NOMO-1 treated with dmso at 0.1 percent for 144 hours (cell line): ENCODE measurements at regions not wholly inside any gene's neighbourhood (a gene's known extent, or its start where the extent isn't known, plus 50 kb on each side); places are given as distances from the start of the nearest gene placed in this dataset.
"Not testable (repeated sequence)": the region's sequence is repeated elsewhere in the genome, so short reads cannot be mapped to it uniquely, and the experiment has no call there.

Experiments used
- DNase-seq: peaks from one replicate; lab custom pipeline; 2025; ENCODE audit not compliant: unreplicated experiment; lab: John Stamatoyannopoulos, UW

DNA sequence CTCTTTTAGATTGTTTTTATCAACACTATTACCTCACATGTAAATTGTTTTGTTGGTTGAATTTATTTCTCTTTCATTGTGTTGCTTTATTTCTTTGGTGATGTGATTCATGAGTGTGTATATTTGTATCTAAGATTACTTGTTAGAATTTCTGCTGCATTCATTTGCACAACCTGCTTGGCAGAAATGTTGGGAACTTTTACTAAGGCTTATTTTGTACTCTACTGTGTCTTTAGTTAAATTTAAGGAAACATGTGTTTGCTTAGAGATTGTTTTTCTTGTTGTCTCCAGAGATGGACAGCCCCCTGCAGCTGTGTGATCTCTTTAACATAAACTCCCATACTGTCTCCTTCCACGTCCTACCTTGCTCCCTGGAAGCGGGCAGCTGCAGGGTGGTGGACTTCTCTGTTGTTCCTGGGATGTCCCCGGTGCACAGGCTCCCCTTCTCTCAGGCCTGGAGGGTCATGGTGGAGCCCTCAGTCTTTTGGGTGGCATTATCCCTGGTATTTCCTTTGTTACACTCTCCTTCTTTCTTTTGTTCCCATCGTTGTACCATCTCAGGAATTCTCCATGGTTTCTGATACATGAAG lies 212.0 kb upstream of the SPRY2 start:
- DNase-seq, result no peak

DNA sequence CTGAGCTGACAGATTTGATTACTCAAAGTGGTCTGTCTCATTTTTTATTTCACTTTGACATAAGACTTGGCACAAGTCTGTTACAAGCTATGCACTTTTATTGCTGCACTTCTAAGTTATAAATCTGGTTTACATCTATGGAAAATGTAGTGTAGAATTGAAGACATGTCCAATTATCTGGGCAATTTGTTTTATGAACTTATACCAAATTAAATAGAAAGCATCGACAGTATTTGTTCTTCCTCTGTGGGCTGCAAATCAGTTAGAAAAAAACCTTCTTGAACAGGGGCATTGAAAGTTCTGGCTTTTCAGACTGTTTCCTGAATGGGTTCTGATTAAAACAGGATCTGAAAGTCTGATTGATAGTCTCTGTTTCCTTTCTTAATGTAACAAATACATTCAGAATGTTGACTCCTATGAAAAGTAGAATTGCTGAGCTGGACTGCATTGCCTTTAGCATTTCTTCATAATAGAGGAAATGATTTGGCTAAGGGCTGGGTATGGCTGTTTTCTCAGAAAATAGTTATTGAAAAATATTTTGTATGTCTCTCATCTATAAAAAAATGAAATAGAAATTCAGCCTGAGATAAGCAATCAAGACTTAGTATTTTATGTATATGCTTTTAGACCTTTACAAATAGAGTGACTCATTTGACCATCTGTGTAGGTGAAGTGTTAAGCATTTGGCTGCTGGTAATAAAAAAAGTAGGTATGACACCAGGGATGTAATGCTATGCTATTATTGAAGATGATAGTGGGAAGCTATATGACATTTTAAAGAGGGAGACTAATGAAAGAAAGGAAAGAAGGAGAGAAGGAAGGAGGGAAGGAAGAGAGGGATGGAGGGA lies 210.9 kb upstream of the SPRY2 start:
- DNase-seq, result no peak

DNA sequence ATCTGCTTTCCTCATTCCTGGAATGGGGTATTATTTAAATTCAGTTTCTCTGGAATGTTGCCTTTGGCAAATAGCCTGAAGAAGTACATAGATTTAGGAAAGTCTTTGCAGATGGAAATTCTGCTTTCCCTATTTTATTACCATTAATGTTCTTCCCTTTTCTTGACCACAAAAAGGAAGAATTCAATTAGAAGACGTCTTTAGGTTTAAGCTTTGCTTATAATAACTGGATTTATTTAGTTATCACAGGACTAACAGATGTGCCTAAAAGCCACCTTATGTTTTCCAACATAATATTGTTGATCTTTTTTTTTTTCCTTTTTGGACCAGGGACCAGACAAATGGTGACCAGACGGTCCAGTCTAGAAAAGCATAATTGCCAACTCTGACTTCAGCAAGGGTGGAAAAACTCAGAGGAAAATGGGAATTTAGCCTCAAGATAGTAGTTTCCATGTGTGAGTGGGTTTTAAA lies 210.1 kb upstream of the SPRY2 start:
- DNase-seq, result no peak

DNA sequence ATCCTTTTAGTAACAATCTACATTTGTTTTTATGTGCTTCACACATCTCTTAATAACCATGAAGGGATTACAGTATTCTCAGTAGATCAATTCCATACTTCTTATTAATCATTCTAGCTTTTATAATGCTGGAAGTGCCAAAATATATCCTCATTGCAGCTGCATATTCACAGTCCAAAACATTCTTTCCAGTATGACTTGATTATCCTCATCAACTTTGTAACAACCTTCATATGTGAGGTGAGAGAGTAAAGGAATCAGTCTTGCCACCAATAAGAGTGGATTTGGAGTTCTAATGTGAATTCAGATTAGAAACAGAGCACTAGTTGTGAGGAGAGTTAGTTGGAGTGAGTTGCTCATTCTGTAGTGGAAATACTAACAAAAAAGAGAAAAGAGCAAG lies 208.0 kb upstream of the SPRY2 start:
- no peak for DNase-seq

DNA sequence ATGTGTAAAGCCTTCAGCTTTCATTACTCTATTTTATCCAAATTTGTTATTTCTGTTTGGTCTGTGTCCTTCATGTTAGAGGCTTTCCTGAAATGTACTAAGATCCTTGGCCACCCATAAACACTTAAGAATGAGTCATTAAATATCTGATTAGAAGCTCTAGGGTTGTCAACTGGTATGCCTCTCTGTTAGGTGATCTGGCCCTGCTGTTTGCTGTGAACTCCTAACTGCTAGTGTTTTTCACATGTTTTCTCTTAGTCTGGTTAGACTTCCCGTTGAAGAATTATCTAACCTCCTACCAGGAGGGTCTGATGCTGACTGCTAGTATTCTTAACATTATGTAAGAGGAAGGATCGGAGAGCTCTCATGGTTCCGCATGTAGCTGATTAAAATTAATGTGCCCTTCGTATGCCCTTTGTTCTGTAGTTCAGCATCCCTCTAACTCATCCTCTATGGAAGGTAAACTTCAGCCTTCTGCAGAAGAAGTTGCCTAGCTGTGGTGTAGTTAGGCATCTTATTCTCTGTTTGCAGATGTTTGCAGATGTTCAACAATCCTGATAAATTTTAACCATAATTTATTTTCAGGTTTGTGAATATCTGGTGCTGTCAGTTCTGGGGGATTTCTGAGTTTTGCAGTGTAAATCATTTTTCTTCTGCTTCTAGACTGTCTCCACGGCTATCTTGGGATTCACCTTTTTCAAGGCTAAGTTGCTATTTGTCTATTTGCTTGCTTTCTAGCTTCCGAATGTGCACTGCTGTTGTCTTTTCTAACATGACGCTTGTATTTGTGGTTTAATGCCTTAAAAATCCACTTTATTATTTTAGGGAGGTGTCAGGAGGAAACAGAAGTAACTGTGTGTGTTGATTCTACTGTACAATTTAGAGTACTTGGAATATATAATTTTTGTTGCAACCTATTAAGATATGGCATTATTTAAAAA lies 207.2 kb upstream of the SPRY2 start:
- no peak for DNase-seq

DNA sequence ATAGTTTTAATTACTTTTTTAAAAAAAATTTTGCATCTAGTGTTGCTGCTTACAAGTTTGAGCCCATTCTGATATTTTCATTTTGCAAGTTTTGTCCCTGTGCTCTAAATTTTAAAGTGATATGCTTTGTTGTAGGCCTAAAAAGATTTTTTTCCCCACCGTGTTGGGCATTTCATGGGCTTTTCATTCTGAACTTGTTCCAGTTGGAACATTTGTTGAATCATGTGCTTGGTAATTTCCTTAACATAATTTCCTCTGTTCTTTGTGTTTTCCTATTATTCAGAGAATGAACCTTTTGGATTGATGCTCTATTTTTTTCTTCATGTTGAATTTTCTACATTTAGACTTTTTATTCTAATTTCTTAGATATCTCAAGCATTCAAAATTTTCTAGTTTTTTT lies 206.4 kb upstream of the SPRY2 start:
- DNase-seq, result no peak

DNA sequence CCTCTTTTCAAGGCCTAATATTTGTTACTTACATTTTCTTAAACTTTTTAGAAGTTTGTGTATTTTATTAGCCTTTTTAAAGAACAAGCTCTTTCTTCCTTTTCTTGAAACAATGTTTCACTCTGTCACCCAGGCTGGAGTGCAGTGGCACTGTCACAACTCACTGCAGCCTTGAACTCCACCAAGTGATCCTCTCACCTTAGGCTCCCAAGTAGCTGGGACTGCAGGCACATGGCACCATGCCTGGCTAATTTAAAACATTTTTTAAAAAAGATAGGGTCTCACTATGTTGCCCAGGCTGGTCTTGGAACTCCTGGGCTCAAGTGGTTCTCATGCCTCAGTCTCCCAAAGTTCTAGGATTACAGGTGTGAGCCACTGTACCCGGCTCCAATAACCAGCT lies 192.2 kb upstream of the SPRY2 start:
- DNase-seq, result no peak

DNA sequence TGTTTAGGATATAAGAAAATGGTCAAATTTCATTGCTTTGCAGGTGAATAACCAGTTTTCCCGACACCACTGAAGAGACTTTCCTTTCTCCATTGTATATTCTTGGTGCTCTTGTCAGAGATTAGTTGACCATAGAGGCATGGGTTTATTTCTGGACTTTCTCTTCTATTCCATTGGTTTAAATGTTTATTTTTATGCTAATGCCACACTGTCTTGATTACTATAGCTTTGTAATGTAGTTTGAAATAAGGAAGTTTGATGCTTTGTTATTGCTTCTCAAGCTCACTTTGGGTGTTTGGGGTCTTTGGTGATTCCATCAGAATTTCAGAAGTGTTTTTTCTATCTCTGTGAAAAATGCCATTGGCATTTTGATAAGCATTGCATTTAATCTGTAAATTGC lies 190.0 kb upstream of the SPRY2 start:
- DNase-seq, result no peak

DNA sequence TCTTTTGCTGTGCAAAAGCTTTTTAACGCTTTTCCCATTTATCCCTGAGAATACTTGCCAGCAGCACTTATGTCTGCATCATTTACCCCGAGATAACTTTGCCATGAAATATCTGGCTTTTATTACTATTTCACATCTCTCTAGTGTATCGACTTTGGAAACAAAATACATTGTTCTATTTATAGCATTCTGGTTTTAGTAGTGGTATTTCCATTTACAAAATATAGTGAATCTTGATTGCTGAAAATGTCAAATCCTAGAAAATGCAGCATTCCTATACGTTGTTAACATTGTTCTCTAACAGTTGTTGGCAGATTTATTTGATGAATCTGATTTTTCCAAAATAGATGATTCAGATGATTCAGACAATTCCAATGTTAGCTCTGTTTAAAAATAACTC lies 189.3 kb upstream of the SPRY2 start:
- no peak for DNase-seq

DNA sequence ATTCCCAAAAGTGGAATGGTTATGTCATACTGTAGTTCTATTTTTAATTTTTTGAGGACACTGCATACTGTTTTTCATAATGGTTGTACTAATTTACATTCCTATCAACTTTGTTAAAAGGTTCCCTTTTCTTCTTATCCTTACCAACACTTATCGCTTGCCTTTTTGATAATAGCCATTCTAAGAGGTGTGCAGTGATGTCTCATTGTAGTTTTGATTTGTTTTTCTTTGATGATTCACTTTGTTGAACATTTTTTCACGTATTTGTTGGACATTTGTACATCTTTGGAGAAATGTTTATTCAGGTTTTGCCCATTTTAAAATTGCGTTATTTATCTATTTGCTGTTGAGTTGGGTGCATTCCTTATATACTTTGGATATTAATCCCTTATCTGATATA lies 188.8 kb upstream of the SPRY2 start:
- no peak for DNase-seq

DNA sequence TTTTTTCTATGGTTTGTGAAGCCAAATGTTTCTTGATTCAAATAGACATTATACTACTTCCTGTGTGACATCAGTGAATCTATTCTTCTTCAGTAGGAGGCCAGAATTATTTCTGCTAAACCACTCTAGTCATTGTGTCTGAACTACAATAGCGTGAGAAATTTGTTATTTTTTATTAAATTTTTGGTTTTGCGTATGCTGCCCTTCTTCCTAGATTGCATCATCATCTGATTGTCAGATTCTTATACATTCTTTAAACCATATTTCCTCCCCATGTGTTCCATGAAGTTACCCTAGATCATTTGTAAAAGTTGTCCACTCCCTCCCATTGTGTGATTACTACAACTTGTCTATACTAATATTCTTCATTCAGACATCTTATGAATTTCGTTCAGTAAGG lies 187.8 kb upstream of the SPRY2 start:
- DNase-seq, result no peak

DNA sequence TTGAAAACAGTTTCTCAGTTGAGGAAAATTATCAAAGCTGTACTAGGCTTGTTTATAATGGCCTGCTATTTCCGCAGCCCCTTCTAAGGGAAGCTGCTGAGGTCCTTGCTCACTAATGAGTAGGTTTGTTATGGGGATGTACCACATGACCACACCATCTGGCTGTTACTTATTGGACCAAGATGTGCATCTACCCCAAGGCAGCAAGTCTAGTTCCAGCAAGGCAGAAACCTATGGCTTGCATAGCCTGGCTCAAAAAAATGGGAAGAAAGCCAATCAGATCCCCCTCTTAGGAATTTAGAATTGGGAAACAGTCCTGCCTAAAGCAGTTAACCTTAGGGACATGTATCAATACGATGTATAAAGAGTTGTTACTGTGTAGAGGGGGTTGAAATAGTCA lies 186.5 kb upstream of the SPRY2 start:
- DNase-seq, result no peak

DNA sequence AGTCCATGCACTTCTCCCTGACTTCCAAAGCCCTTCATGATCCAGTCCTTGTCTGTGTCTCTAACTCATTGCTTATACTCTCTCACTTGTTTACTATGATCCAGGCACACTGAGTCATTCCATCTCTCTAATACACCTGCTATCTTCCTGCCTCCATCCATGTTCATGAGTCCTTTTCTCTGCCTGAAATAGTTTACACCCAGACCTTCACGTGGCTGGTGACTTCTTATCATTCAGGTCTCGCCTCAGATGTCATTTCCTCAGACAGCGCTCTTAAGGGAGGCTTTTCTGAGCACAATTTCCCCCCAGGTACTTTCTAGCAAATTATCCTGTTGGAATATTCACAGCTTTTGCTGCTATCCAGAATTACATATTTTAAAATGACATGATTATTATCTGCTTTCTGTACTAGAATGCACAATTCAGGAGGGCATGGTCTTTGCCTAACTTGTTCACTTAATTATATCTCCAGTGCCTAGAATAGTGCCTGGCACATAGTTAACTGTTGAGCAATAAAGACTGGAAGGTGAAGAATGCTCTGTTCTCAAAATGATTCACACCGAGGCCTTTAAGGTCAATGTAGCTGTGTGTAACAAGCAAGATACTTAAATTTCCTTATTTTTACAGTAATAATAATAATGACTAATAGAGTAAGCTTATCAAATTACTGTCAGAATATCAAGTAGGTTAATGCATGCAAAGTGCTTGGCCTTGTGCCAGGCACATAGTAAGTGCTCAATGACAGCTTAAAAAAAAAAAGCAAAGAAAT lies 183.7 kb upstream of the SPRY2 start:
- no peak for DNase-seq

DNA sequence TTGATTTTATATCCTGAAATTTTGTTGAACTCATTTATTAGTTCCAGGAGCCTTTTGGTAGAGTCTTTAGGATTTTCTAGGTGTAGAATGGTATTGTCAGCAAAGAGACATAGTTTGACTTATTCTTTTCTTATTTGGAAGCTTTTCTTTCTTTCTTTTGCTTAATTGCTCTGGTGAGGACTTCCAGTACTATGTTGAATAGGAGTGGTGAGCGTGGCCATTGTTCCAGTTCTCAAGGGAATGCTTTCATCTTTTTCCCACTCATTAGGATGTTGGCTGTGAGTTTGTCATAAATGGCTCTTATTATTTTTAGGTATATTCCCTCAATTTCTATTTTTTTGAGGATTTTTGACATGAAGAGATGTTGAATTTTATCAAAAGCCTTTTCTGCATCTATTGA lies 182.2 kb upstream of the SPRY2 start:
- no peak for DNase-seq

DNA sequence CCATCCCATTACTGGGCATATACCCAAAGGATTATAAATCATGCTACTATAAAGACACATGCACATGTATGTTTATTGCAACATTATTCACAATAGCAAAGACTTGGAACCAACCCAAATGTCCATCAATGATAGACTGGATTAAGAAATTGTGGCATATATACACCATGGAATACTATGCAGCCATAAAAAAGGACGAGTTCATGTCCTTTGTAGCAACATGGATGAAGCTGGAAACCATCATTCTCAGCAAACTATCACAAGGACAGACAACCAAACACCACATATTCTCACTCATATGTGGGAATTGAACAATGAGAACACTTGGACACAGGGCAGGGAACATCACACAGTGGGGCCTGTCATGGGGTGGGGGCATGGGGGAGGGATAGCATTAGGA lies 181.5 kb upstream of the SPRY2 start:
- DNase-seq, result not testable (repeated sequence)

DNA sequence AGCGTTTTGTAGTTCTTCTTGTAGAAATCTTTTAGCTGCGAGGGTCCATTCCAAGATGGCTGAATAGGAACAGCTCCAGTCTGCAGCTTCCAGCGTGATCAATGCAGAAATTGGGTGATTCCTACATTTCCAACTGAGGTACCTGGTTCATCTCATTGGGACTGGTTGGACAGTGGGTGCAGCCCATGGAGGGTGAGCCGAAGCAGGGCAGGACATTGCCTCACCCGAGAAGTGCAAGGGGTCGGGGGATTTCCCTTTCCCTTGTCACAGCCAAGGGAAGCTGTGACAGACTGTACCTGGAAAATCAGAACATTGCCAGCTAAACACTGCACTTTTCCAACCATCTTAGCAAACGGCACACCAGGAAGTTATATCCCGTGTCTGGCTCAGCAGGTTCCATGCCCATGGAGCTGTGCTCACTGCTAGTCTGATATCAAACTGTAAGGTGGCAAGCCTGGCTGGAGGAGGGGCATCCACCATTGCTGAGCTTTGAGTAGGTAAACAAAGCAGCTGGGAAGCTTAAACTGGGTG lies 176.0 kb upstream of the SPRY2 start:
- DNase-seq, result no peak

DNA sequence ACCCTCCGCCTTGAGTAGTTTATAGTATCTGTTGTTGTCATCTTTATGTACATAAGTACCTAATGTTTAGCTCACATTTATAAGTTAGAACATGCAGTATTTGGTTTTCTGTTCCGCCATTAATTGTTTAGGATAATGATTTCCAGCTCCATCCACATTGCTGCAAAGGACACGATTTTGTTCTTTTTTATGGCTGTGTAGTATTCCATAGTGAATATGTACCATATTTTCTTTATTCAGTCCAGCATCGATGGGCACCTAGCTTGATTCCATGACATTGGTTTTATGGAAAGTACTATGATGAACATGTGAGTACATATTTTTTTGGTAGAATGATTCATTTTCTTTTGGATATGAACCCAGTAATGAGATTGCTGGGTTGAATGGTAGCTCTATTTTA lies 174.4 kb upstream of the SPRY2 start:
- no peak for DNase-seq

DNA sequence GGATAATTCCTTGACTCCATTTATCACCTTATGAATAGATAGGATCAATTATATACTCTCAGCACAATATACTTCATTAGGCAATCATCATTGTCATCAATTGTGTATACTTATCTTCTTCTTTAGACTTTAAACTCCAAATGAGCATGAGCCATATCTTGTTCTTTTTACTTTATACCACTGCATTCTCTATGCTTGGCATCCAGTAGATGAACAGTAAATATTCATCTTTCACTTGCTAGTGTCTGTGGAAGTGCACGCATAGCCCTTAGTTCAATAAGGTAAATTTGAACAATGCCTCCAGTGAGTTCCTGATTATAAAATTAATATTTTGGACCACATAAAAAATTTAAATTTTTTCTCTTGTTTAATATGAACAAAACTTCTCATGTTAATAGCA lies 172.3 kb upstream of the SPRY2 start:
- no peak for DNase-seq

DNA sequence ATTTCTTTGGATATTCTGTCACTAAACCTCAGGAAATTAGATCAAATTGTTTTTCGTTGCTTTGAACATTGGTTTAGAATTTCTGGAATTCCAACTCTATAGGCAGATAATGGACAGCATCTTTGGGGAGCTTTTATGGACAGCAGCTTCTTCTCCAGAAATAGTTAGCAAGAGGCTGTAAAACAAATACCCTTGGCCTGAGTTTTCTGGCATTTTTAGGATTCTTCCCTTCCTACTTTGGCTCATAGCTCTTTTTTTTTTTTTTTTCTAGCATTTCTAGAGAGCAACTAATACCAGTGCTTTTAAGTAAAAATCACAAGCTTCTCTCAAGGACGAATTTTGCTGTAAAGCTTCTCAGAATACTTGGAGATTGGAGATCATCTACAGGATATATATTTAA lies 169.8 kb upstream of the SPRY2 start:
- no peak for DNase-seq

DNA sequence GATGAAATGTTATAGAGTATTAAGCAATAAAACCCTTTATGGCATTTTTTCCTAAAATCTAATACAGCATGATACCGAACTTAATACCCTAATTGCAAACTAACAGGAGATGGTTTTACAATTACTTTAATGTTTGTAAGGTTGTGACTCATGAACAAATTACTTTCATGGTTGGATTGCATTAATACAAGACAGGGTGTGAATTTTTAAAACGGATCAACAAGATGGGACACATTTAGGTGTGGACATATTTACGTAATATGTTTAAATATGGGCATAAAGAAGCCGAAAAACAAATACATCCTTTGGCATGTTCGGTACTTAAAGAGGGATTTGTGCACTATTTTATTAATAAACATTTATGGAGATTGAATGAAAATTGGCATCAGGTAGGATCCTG lies 168.3 kb upstream of the SPRY2 start:
- DNase-seq, result no peak

DNA sequence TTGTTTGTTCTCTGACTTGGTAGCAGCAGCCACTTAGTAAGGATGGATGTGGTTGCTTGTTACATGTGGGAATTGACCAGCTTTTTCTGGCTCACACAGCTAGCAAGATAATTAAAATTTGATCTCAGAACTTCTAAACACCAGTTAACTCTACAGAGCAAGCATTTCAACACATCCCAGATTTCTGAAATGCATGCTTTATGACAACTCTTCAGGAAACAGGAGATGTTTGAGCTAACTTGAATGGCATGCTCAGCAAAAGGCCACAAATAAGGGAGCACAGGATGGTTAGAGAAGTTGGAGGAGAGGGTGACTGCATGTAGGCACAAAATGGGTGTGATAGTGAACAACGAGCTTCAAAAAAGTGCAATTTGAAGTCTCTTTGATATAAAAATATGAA lies 167.1 kb upstream of the SPRY2 start:
- DNase-seq, result no peak
